Mesothelial cell of epicardium (in vitro differentiated cells): ENCODE measurements at regions not wholly inside any gene's neighbourhood (a gene's known extent, or its start where the extent isn't known, plus 50 kb on each side); places are given as distances from the start of the nearest gene placed in this dataset.

ENCODE experiments used
- DNase-seq, 2 experiments: peaks; one replicate each; pipeline ENCODE4 v3.0.0; 2021; ENCODE audit warnings: low spot score in 2 of 2; ENCODE audit not compliant: unreplicated experiment in 2 of 2
- H3K27ac Mint-ChIP-seq: 2 replicates; pipeline ENCODE4 v1.8.0; 2021; ENCODE audit warnings: mixed read lengths
- H3K27me3 Mint-ChIP-seq: 2 replicates; pipeline ENCODE4 v1.8.0; 2021; ENCODE audit warnings: low read depth, mixed read lengths
- H3K36me3 Mint-ChIP-seq: 2 replicates; pipeline ENCODE4 v1.8.0; 2021; ENCODE audit warnings: mixed read lengths
- H3K4me1 Mint-ChIP-seq: 2 replicates; pipeline ENCODE4 v1.8.0; 2021; ENCODE audit warnings: mixed read lengths
- H3K4me3 Mint-ChIP-seq: 2 replicates; pipeline ENCODE4 v1.8.0; 2021; ENCODE audit warnings: mild to moderate bottlenecking, moderate library complexity, mixed read lengths
- H3K9me3 Mint-ChIP-seq: 2 replicates; pipeline ENCODE4 v1.8.0; 2021; ENCODE audit warnings: mixed read lengths
- TF ChIP-seq, protein P1 (sequence below): fragments of 200-600 bp; sonication (generic); IDR thresholded peaks from one replicate; pipeline ENCODE4 v1.5.0; 2021; ENCODE audit warnings: antibody characterized with exemption; ENCODE audit not compliant: unreplicated experiment

DNA sequence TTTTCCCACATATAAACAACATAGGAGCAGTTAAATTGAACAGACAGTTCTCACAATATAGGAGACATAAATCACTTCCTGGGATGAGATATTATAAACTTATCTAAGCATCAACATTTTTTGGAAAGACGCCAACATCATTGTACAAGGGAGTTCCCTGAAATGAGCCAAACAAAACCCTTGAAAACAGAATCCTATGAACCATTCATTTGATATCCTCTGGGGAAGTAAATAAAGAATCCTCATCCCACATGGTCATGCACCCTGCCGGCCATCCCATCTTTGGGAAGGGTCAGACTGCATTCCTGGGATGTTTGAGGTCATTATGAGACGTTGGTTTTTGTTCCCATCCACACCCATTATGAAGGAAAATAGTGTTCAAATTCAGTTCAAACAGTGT, 111.8 kb upstream of the USP25 start:
- H3K4me3 Mint-ChIP-seq = no peak overlapping the region
- peaks cover 4% of the 10 kb centered on the region for H3K36me3 Mint-ChIP-seq
- DNase-seq = no peak
- H3K9me3 Mint-ChIP-seq = peaks cover 15% of the 10 kb centered on the region
- H3K4me1 Mint-ChIP-seq = peaks cover 43% of the 10 kb centered on the region
- no peaks in the 10 kb centered on the region for H3K27me3 Mint-ChIP-seq
- peak overlapping the region; percentile 76 for H3K27ac Mint-ChIP-seq
- TF ChIP-seq, protein P1, sequence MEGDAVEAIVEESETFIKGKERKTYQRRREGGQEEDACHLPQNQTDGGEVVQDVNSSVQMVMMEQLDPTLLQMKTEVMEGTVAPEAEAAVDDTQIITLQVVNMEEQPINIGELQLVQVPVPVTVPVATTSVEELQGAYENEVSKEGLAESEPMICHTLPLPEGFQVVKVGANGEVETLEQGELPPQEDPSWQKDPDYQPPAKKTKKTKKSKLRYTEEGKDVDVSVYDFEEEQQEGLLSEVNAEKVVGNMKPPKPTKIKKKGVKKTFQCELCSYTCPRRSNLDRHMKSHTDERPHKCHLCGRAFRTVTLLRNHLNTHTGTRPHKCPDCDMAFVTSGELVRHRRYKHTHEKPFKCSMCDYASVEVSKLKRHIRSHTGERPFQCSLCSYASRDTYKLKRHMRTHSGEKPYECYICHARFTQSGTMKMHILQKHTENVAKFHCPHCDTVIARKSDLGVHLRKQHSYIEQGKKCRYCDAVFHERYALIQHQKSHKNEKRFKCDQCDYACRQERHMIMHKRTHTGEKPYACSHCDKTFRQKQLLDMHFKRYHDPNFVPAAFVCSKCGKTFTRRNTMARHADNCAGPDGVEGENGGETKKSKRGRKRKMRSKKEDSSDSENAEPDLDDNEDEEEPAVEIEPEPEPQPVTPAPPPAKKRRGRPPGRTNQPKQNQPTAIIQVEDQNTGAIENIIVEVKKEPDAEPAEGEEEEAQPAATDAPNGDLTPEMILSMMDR = no peak

DNA sequence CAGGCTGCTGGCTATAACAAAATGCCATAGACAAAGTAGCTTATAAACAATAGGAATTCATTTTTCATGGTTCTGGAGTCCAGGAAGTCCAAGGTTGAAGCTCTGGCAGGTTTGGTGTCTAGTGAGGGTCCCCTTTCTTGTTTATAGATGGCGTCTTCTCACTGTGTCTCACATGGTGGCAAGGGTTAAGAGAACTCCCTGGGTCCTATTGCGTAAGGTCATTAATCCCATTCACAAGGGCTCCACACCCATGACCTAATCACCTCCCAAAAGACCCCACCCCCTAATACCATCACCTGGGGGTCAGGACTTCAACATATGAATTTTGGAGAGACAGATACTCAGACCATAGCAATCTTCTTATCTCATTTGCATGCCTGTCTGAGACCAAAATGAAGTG, 108.9 kb upstream of the USP25 start:
- Mint-ChIP-seq H3K27ac (no peak overlapping the region), H3K9me3 (peaks cover 9% of the 10 kb centered on the region), H3K27me3 (no peaks in the 10 kb centered on the region), H3K4me1 (peaks cover 39% of the 10 kb centered on the region), H3K4me3 (no peak overlapping the region), H3K36me3 (no peaks in the 10 kb centered on the region)
- no peak for DNase-seq
- TF ChIP-seq, protein P1 = no peak

DNA sequence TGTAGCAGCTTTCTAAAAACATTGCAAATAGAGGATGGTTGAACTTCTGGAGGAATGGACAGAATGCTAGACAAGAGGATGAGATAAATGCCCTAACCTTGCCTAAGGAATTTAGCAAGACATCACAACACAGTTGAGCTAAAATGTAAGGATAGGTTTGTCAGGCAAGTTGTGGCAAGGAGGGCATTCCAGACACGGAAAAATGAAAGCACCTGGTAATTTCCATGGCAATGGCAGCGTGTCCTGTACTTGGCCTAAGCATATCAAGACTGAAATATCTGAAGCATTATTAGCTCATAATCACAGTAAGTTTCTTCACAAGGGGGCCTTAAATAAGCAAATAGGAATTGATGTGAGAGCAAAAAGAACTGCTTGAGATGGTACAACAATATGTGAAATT, 105.1 kb upstream of the USP25 start:
- TF ChIP-seq, protein P1 = no peak

DNA sequence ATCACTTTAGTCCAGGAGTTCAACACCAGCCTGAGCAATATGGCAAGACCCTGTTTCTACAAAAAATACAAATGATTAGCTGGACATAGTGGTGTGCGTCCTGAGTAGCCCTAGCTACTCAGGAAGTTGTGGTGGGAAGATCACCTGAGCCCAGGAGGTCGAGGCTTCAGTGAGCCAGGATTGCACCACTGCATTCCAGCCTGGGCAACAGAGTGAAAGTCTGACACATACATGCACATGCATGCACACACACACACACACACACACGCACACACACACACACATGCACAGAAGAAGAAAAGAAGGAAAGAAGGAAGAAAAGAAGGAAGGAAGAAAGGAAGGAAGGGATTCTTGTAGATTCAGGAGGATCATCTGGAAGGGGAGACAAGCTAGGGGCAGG, 104.4 kb upstream of the USP25 start:
- H3K36me3 Mint-ChIP-seq = no peaks in the 10 kb centered on the region
- no peak overlapping the region for H3K4me3 Mint-ChIP-seq
- DNase-seq = no peak
- TF ChIP-seq, protein P1 = no peak
- H3K4me1 Mint-ChIP-seq = peaks cover 47% of the 10 kb centered on the region
- no peaks in the 10 kb centered on the region for H3K27me3 Mint-ChIP-seq
- peak overlapping the region; percentile 6 for H3K27ac Mint-ChIP-seq
- H3K9me3 Mint-ChIP-seq = peaks cover 9% of the 10 kb centered on the region

More for the DNA sequence above, 105.1 kb upstream of the USP25 start:
- Mint-ChIP-seq H3K27ac (peak overlapping the region; percentile 51), H3K4me1 (peaks cover 44% of the 10 kb centered on the region), H3K9me3 (peaks cover 9% of the 10 kb centered on the region), H3K4me3 (no peak overlapping the region), H3K27me3 (no peaks in the 10 kb centered on the region), H3K36me3 (no peaks in the 10 kb centered on the region)
- no peak for DNase-seq

DNA sequence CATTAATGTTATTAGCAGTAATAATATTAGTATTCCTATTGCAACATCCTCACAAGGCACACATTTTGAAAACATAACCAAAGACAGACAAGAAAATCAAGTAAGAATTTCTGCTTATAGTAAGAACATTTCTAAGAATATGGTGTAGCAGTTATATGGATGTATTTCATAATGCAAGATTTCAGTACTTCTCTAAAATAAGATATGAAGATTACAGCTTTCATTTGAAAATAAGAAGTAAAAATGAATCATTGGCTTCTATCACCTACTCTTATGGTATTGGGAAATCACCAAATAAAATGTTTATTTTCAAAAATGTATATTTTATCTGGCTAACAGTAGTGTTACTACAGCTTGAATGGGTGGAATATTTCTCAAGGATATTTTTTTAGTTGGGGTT, 103.8 kb upstream of the USP25 start:
- Mint-ChIP-seq H3K4me3 (no peak overlapping the region), H3K9me3 (peaks cover 9% of the 10 kb centered on the region), H3K27ac (no peak overlapping the region), H3K27me3 (no peaks in the 10 kb centered on the region), H3K4me1 (peaks cover 47% of the 10 kb centered on the region), H3K36me3 (no peaks in the 10 kb centered on the region)
- no peak for DNase-seq
- TF ChIP-seq, protein P1 = no peak

DNA sequence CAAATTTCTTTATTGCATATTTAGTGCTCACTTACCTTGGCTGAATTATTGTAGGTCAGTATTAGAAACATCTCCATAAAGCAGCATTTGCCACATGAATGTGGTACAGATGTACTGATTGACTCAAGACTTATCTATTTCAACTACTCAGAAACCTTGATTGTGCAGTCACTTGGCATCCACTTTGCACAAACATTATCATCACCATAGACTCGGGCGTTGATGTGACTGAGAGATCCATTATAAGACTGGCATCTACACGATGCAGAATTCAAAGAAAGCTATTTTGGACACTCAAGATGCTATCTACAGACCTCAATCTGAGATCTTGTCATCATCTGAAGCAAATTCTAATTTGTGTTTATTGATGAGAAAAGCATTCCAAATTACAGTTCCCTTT, 102.8 kb upstream of the USP25 start:
- TF ChIP-seq, protein P1 = no peak
- H3K36me3 Mint-ChIP-seq = no peaks in the 10 kb centered on the region
- no peaks in the 10 kb centered on the region for H3K27me3 Mint-ChIP-seq
- peaks cover 51% of the 10 kb centered on the region for H3K4me1 Mint-ChIP-seq
- no peak for DNase-seq
- no peak overlapping the region for H3K27ac Mint-ChIP-seq
- no peak overlapping the region for H3K4me3 Mint-ChIP-seq
- H3K9me3 Mint-ChIP-seq = peaks cover 9% of the 10 kb centered on the region
